ENCODE measurements at regions not wholly inside any gene's neighbourhood (a gene's known extent, or its start where the extent isn't known, plus 50 kb on each side); places are given as distances from the start of the nearest gene placed in this dataset.

GRCh38 chrX:109880629-109881028 is 122.3 kb upstream of the TMEM164 start:
- Histone ChIP-seq H3K4me1 (no peaks in the 10 kb centered on the region), H3K9me3 (no peaks in the 10 kb centered on the region), H3K36me3 (no peaks in the 10 kb centered on the region), H3K27ac (no peak overlapping the region), H3K27me3 (no peaks in the 10 kb centered on the region), H3K4me3 (no peak overlapping the region)
- TF ChIP-seq POLR2AphosphoS5 (IDR thresholded peaks at IDR 0.05) = no peak
- TF ChIP-seq, protein P1, sequence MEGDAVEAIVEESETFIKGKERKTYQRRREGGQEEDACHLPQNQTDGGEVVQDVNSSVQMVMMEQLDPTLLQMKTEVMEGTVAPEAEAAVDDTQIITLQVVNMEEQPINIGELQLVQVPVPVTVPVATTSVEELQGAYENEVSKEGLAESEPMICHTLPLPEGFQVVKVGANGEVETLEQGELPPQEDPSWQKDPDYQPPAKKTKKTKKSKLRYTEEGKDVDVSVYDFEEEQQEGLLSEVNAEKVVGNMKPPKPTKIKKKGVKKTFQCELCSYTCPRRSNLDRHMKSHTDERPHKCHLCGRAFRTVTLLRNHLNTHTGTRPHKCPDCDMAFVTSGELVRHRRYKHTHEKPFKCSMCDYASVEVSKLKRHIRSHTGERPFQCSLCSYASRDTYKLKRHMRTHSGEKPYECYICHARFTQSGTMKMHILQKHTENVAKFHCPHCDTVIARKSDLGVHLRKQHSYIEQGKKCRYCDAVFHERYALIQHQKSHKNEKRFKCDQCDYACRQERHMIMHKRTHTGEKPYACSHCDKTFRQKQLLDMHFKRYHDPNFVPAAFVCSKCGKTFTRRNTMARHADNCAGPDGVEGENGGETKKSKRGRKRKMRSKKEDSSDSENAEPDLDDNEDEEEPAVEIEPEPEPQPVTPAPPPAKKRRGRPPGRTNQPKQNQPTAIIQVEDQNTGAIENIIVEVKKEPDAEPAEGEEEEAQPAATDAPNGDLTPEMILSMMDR (IDR thresholded peaks at IDR 0.05) = no peak
- no peak for TF ChIP-seq EP300 (IDR thresholded peaks at IDR 0.05; ENCODE audit: low read depth)
- TF ChIP-seq POLR2A (IDR thresholded peaks at IDR 0.05) = no peak
- in situ Hi-C loops (cut with MboI; ENCODE audit: low pct_ligation_motif_present in 1 of 4, low pct_unique_long_range_greater_than_20kb in 1 of 4, low sequenced_read_pairs in 3 of 4) = loop anchor here in 1 of 4 donors (25.0 kb wide), 1 partner anchor 393 kb away; the partner anchor contains the start of gene GUCY2F
- DNase-seq = no peak
- 40 to 80% methylated on average over 1 to 2 of the region's 2 CpGs for WGBS, 2 donors (ENCODE audit: low coverage in 1 of 2)
- intact Hi-C loops (cut with DNase I; ENCODE audit: low total_unique reads) = no loop called here

- Histone ChIP-seq H3K36me3 (no peaks in the 10 kb centered on the region), H3K27ac (no peak overlapping the region), H3K4me1 (no peaks in the 10 kb centered on the region), H3K4me3 (no peak overlapping the region), H3K9me3 (no peaks in the 10 kb centered on the region), H3K27me3 (no peaks in the 10 kb centered on the region)
- WGBS, 2 donors (ENCODE audit: low coverage in 1 of 2) = 34 to 63% methylated on average over 1 to 4 of the region's 4 CpGs
- in situ Hi-C loops (cut with MboI; ENCODE audit: low pct_ligation_motif_present in 1 of 4, low pct_unique_long_range_greater_than_20kb in 1 of 4, low sequenced_read_pairs in 3 of 4) (loop anchor here in 1 of 4 donors (25.0 kb wide), 1 partner anchor 399 kb away; the partner anchor contains the start of gene GUCY2F), intact Hi-C loops (cut with DNase I; ENCODE audit: low total_unique reads) (no loop called here)
- DNase-seq = peak; percentile 26
- TF ChIP-seq EP300 (IDR thresholded peaks at IDR 0.05; ENCODE audit: low read depth) = no peak
- TF ChIP-seq, protein P1 (IDR thresholded peaks at IDR 0.05) = peak; percentile 46 to 65 (median 54)
- TF ChIP-seq POLR2A (IDR thresholded peaks at IDR 0.05) = no peak
- TF ChIP-seq POLR2AphosphoS5 (IDR thresholded peaks at IDR 0.05) = no peak
These were observed 116.7 kb upstream of the TMEM164 start for GRCh38 chrX:109886122-109886761.

GRCh38 chrX:109889289-109890006 is 113.5 kb upstream of the TMEM164 start:
- 59% methylated on average over 4 of the region's 4 CpGs; no CpG with 5 or more reads in 1 of the 2 donors for WGBS, 2 donors (ENCODE audit: low coverage in 1 of 2)
- in situ Hi-C loops (cut with MboI; ENCODE audit: low pct_ligation_motif_present in 1 of 4, low pct_unique_long_range_greater_than_20kb in 1 of 4, low sequenced_read_pairs in 3 of 4) (loop anchor here in 1 of 4 donors (25.0 kb wide), 1 partner anchor 402 kb away; the partner anchor contains the start of gene GUCY2F), intact Hi-C loops (cut with DNase I; ENCODE audit: low total_unique reads) (no loop called here)
- Histone ChIP-seq H3K27me3 (no peaks in the 10 kb centered on the region), H3K4me1 (no peaks in the 10 kb centered on the region), H3K27ac (no peak overlapping the region), H3K36me3 (no peaks in the 10 kb centered on the region), H3K4me3 (no peak overlapping the region), H3K9me3 (no peaks in the 10 kb centered on the region)
- TF ChIP-seq EP300 (IDR thresholded peaks at IDR 0.05; ENCODE audit: low read depth) = no peak
- TF ChIP-seq, protein P1 (IDR thresholded peaks at IDR 0.05) = no peak
- TF ChIP-seq POLR2AphosphoS5 (IDR thresholded peaks at IDR 0.05) = no peak
- TF ChIP-seq POLR2A (IDR thresholded peaks at IDR 0.05) = no peak
- DNase-seq = no peak

DNA sequence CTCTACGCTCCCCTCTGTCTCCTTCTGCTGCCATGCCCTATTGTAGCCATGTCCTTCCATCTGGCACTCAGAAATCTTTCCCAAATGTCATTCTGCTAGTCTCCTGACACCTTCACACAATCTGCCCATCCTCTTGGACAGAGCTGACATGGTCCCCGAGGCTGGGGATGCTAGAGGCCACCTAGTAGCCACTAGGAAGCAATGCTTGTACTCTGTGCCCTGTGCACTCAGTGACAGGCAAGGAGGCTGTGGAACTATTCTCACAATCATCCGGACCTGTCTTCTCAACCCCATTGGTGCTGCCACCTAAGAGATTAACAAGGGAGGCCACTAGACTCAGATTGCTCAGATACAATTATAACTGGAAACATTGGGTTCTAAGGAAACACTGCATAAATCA is 112.6 kb upstream of the TMEM164 start:
- in situ Hi-C loops (cut with MboI; ENCODE audit: low pct_ligation_motif_present in 1 of 4, low pct_unique_long_range_greater_than_20kb in 1 of 4, low sequenced_read_pairs in 3 of 4) (loop anchor here in 1 of 4 donors (25.0 kb wide), 1 partner anchor 403 kb away; the partner anchor contains the start of gene GUCY2F), intact Hi-C loops (cut with DNase I; ENCODE audit: low total_unique reads) (no loop called here)
- WGBS, 2 donors (ENCODE audit: low coverage in 1 of 2) = 69% methylated on average over 3 of the region's 3 CpGs; no CpG with 5 or more reads in 1 of the 2 donors
- H3K27ac ChIP-seq = no peak overlapping the region
- no peaks in the 10 kb centered on the region for H3K27me3 ChIP-seq
- H3K4me3 ChIP-seq = no peak overlapping the region
- no peaks in the 10 kb centered on the region for H3K36me3 ChIP-seq
- no peak for DNase-seq
- H3K4me1 ChIP-seq = no peaks in the 10 kb centered on the region
- no peaks in the 10 kb centered on the region for H3K9me3 ChIP-seq
- TF ChIP-seq, protein P1 (IDR thresholded peaks at IDR 0.05) = no peak
- TF ChIP-seq EP300 (IDR thresholded peaks at IDR 0.05; ENCODE audit: low read depth) (no peak), POLR2AphosphoS5 (IDR thresholded peaks at IDR 0.05) (no peak), POLR2A (IDR thresholded peaks at IDR 0.05) (no peak)
